IMR-90 (cell line): ENCODE measurements at regions not wholly inside any gene's neighbourhood (a gene's known extent, or its start where the extent isn't known, plus 50 kb on each side); places are given as distances from the start of the nearest gene placed in this dataset.
A peak's percentile ranks its signal among the peaks of the same experiment; 100 is the strongest.

Experiments used
- ATAC-seq: fragments of 200-7000 bp; cut with Tn5 transposase; 2 replicates; pipeline ENCODE4 v1.9.1; 2020; ENCODE audit warnings: low read depth, mild to moderate bottlenecking, moderate library complexity
- BruUV-seq: library from RNA; stranded (reverse); fragments of 400-500 nt; replicated peaks from 2 replicates; lab custom pipeline; 2021; lab: Mats Ljungman, UMichigan
- CTCF ChIA-PET: fragments of 300-600 bp; formaldehyde crosslinking; extraction: SDS; loops from one replicate; lab custom pipeline; 2021; ENCODE audit warnings: antibody characterized with exemption; lab: Yijun Ruan, JAX
- POLR2A ChIA-PET: fragments of 300-600 bp; sonication (Branson Sonifier 250); formaldehyde crosslinking; loops from one replicate; lab custom pipeline; 2022; ENCODE audit warnings: antibody characterized with exemption; ENCODE audit not compliant: unreplicated experiment; lab: Charles Lee
- DNase-seq: peaks from one replicate; pipeline ENCODE4 v3.0.0; 2013
- H2AFZ ChIP-seq: replicated peaks from 2 replicates; pipeline ENCODE3; 2013; ENCODE audit warnings: low read length, mild to moderate bottlenecking; ENCODE audit not compliant: poor library complexity
- H2AK5ac ChIP-seq: 2 replicates; pipeline ENCODE4 v1.6.1; 2013; ENCODE audit warnings: low read depth, low read length, inconsistent platforms
- H2AK9ac ChIP-seq: replicated peaks from 2 replicates; pipeline ENCODE3; 2013; ENCODE audit warnings: mild to moderate bottlenecking, low read depth, low read length, moderate library complexity; ENCODE audit not compliant: poor library complexity
- H2BK120ac ChIP-seq: 2 replicates; pipeline ENCODE4 v1.6.1; 2013; ENCODE audit warnings: low read depth, low read length, inconsistent platforms
- H2BK15ac ChIP-seq: 3 replicates; pipeline ENCODE4 v1.6.1; 2013; ENCODE audit warnings: low read depth, low read length, inconsistent platforms
- H2BK20ac ChIP-seq: 2 replicates; pipeline ENCODE4 v1.6.1; 2013; ENCODE audit warnings: low read depth, mild to moderate bottlenecking, inconsistent platforms, low read length, moderate library complexity
- H2BK5ac ChIP-seq: 2 replicates; pipeline ENCODE4 v1.6.1; 2013; ENCODE audit warnings: mild to moderate bottlenecking, low read depth, low read length, inconsistent platforms; ENCODE audit not compliant: poor library complexity, severe bottlenecking
- H3K14ac ChIP-seq: replicated peaks from 2 replicates; pipeline ENCODE4 v1.6.1; 2013; ENCODE audit warnings: low read depth, low read length, inconsistent platforms
- H3K18ac ChIP-seq: 2 replicates; pipeline ENCODE4 v1.6.1; 2013; ENCODE audit warnings: low read depth, low read length, control low read depth
- H3K23ac ChIP-seq: 2 replicates; pipeline ENCODE4 v1.6.1; 2013; ENCODE audit warnings: low read depth, low read length, inconsistent platforms
- H3K27ac ChIP-seq: 2 replicates; pipeline ENCODE4 v1.5.1; 2013; ENCODE audit warnings: mild to moderate bottlenecking, control low read depth, low read length; ENCODE audit not compliant: insufficient read depth
- H3K27me3 ChIP-seq: 2 replicates; pipeline ENCODE4 v1.6.1; 2013; ENCODE audit warnings: low read length; ENCODE audit not compliant: control insufficient read depth, insufficient read depth
- H3K36me3 ChIP-seq: 2 replicates; pipeline ENCODE4 v1.6.1; 2013; ENCODE audit warnings: low read length, mixed read lengths; ENCODE audit not compliant: control insufficient read depth, insufficient read depth
- H3K4ac ChIP-seq: 2 replicates; pipeline ENCODE4 v1.6.1; 2013; ENCODE audit warnings: low read depth, low read length, inconsistent platforms
- H3K4me1 ChIP-seq: 2 replicates; pipeline ENCODE4 v1.6.1; 2013; ENCODE audit warnings: low read length, mixed read lengths; ENCODE audit not compliant: control insufficient read depth, insufficient read depth
- H3K4me2 ChIP-seq: 2 replicates; pipeline ENCODE4 v1.6.1; 2013; ENCODE audit warnings: low read depth, mild to moderate bottlenecking, control low read depth, low read length, moderate library complexity
- H3K4me3 ChIP-seq: 2 replicates; pipeline ENCODE4 v1.5.1; 2013; ENCODE audit warnings: low read depth, mild to moderate bottlenecking, control low read depth, low read length, moderate library complexity; ENCODE audit not compliant: insufficient read depth
- H3K56ac ChIP-seq: 2 replicates; pipeline ENCODE4 v1.6.1; 2013; ENCODE audit warnings: low read length, inconsistent platforms; ENCODE audit not compliant: insufficient read depth; ENCODE audit errors: extremely low read depth
- H3K79me1 ChIP-seq, 2 experiments: 2 replicates each; pipeline ENCODE4 v1.6.1; 2013; ENCODE audit warnings: low read length in 2 of 2, inconsistent platforms in 1 of 2, low read depth in 1 of 2
- H3K9ac ChIP-seq: 2 replicates; pipeline ENCODE4 v1.6.1; 2013; ENCODE audit warnings: low read depth, low read length, control low read depth
- H3K9me1 ChIP-seq: 2 replicates; pipeline ENCODE4 v1.6.1; 2013; ENCODE audit warnings: low read length, inconsistent platforms; ENCODE audit not compliant: insufficient read depth
- H3K9me3 ChIP-seq: 2 replicates; pipeline ENCODE4 v1.6.1; 2013; ENCODE audit warnings: low read length; ENCODE audit not compliant: control insufficient read depth, insufficient read depth
- H4K20me1 ChIP-seq: 2 replicates; pipeline ENCODE4 v1.6.1; 2013; ENCODE audit warnings: low read length, inconsistent platforms; ENCODE audit not compliant: insufficient read depth
- H4K5ac ChIP-seq: 2 replicates; pipeline ENCODE4 v1.6.1; 2013; ENCODE audit warnings: mild to moderate bottlenecking, low read depth, low read length, control low read depth
- H4K8ac ChIP-seq, 2 experiments: 2 replicates each; pipeline ENCODE4 v1.6.1; 2013; ENCODE audit warnings: low read depth in 2 of 2, low read length in 2 of 2, control low read depth in 1 of 2, inconsistent platforms in 1 of 2
- H4K91ac ChIP-seq: 2 replicates; pipeline ENCODE4 v1.6.1; 2013; ENCODE audit warnings: low read depth, low read length, inconsistent platforms; ENCODE audit not compliant: insufficient read depth
- RCOR1 ChIP-seq: IDR thresholded peaks from 2 replicates; pipeline ENCODE4 v1.6.1; 2012; ENCODE audit warnings: mild to moderate bottlenecking, low read length, improper control_type of control experiment; ENCODE audit not compliant: insufficient replicate concordance
- SMC3 ChIP-seq: fragments of 150-350 bp; IDR thresholded peaks from 2 replicates; pipeline ENCODE4 v1.6.1; 2016; ENCODE audit warnings: low read depth, mild to moderate bottlenecking, antibody characterized with exemption, low read length, moderate library complexity
- WGBS, 2 experiments: methylation state at CpG; one replicate each; pipeline versions ENCODE4 v1.1.5 to v1.1.7; 2013; ENCODE audit warnings: missing lambda C conversion rate in 2 of 2; ENCODE audit not compliant: insufficient read length in 1 of 2; ENCODE audit errors: extremely low coverage in 2 of 2; 5-methylcytosine and 5-hydroxymethylcytosine counted together
- dilution Hi-C: fragments of 300-500 bp; cut with HindIII; formaldehyde crosslinking; loops from one replicate; pipeline ENCODE4 v1.14.3; 2018; ENCODE audit warnings: low sequenced_read_pairs; ENCODE audit not compliant: unreplicated experiment
- in situ Hi-C: fragments of 300-500 bp; cut with MboI; formaldehyde crosslinking; loops from 3 replicates; pipeline ENCODE4 v1.14.3; 2019; ENCODE audit warnings: low sequenced_read_pairs, inconsistent platforms, mixed read lengths
- intact Hi-C: fragments of 100-400 bp; cut with micrococcal nuclease; formaldehyde crosslinking; loops from 2 replicates; pipeline ENCODE4 v1.10.0; 2022

GRCh38 chr3:98966434-98966833 lies 64.9 kb upstream of the DCBLD2 start:
- DNase-seq (no peak), ATAC-seq (no peak)
- Histone ChIP-seq H3K4me2 (no peak overlapping the region), H3K79me1 (peaks cover 0 to 28% of the 10 kb centered on the region in 2 experiments; a peak in 3 of 4 replicates), H3K27me3 (no peaks in the 10 kb centered on the region), H2BK120ac (peak overlapping the region; percentile 20; the same call in 1 of the 2 replicates), H4K8ac (no peak overlapping the region), H3K36me3 (no peaks in the 10 kb centered on the region), H2AK9ac (no peak overlapping the region), H2BK15ac (peak overlapping the region; percentile 51; the same call in 1 of the 3 replicates), H2AFZ (no peak overlapping the region), H2BK5ac (no peak overlapping the region), H3K27ac (no peak overlapping the region), H3K18ac (no peak overlapping the region), H4K20me1 (no peaks in the 10 kb centered on the region), H3K9me3 (no peaks in the 10 kb centered on the region), H4K5ac (no peak overlapping the region), H4K91ac (no peak overlapping the region), H3K9me1 (peaks cover 17% of the 10 kb centered on the region; the same call in 1 of the 2 replicates), H2AK5ac (no peak overlapping the region), H3K56ac (no peak overlapping the region), H3K4me1 (peaks cover 10% of the 10 kb centered on the region; the same call in 1 of the 2 replicates), H3K4ac (no peak overlapping the region), H3K4me3 (no peak overlapping the region), H3K9ac (no peak overlapping the region), H3K14ac (0 out of 2 replicates have a peak overlapping the region, but pooled peaks have one; percentile 20), H3K23ac (no peak overlapping the region), H2BK20ac (no peak overlapping the region; the same call in 1 of the 2 replicates)
- no CpG with 5 or more reads among the region's 1 CpG for WGBS, 2 experiments
- intact Hi-C loops (no loop called here), dilution Hi-C loops (no loop called here), in situ Hi-C loops (no loop called here)
- TF ChIP-seq RCOR1 (no peak), SMC3 (no peak)
- CTCF ChIA-PET: interaction anchor here (0.6 kb wide), 1 partner anchor 14 kb away, joined by 8 read pairs; no protein-coding TSS in a partner anchor
- POLR2A ChIA-PET: no interaction called here
- BruUV-seq: no TSS peak
